H1 (cell line): ENCODE measurements at regions not wholly inside any gene's neighbourhood (a gene's known extent, or its start where the extent isn't known, plus 50 kb on each side); places are given as distances from the start of the nearest gene placed in this dataset.

Source experiments
- CTCF ChIA-PET: fragments of 300-600 bp; sonication (Branson Sonifier 250); formaldehyde crosslinking; loops from one replicate; lab custom pipeline; 2021; ENCODE audit not compliant: partially characterized antibody; lab: Charles Lee
- POLR2A ChIA-PET: fragments of 300-600 bp; sonication (Branson Sonifier 250); formaldehyde crosslinking; loops from one replicate; lab custom pipeline; 2021; ENCODE audit warnings: inconsistent platforms; ENCODE audit not compliant: partially characterized antibody; lab: Charles Lee
- DNase-seq, 2 experiments: peaks; one replicate each; pipeline versions ENCODE4 v3.0.0 to v3.0.0-alpha.2; 2010 to 2022; ENCODE audit warnings: low spot score in 2 of 2, low read depth in 1 of 2, mixed read lengths in 1 of 2
- FAIRE-seq: peaks from 2 replicates; lab custom pipeline; 2011; peaks lifted over from hg19 to GRCh38; lab: Jason Lieb, UNC
- H2AFZ ChIP-seq: 2 replicates; pipeline ENCODE4 v1.8.1; 2012; ENCODE audit warnings: low read length, inconsistent platforms
- H2AK5ac ChIP-seq: 2 replicates; pipeline ENCODE4 v1.6.1; 2013; ENCODE audit warnings: low read depth, low read length
- H2BK120ac ChIP-seq: replicated peaks from 2 replicates; pipeline ENCODE3; 2013; ENCODE audit warnings: low read depth, low read length, inconsistent platforms
- H2BK12ac ChIP-seq: 2 replicates; pipeline ENCODE4 v1.6.1; 2013; ENCODE audit warnings: low read depth, low read length
- H2BK15ac ChIP-seq: 2 replicates; pipeline ENCODE4 v1.6.1; 2013; ENCODE audit warnings: low read length
- H2BK20ac ChIP-seq: 2 replicates; pipeline ENCODE4 v1.6.1; 2013; ENCODE audit warnings: low read length
- H2BK5ac ChIP-seq: 2 replicates; pipeline ENCODE4 v1.6.1; 2013; ENCODE audit warnings: low read depth, low read length
- H3K14ac ChIP-seq: 2 replicates; pipeline ENCODE4 v1.6.1; 2013; ENCODE audit warnings: inconsistent platforms; ENCODE audit not compliant: insufficient read length
- H3K18ac ChIP-seq: 2 replicates; pipeline ENCODE4 v1.6.1; 2013; ENCODE audit warnings: low read length; ENCODE audit errors: extremely low read depth
- H3K23ac ChIP-seq: 2 replicates; pipeline ENCODE4 v1.6.1; 2013; ENCODE audit warnings: inconsistent platforms; ENCODE audit not compliant: insufficient read length
- H3K23me2 ChIP-seq: 2 replicates; pipeline ENCODE4 v1.6.1; 2013; ENCODE audit warnings: low read depth, low read length
- H3K27ac ChIP-seq: 2 replicates; pipeline ENCODE4 v1.6.1; 2011; ENCODE audit warnings: low read depth, low read length, inconsistent platforms
- H3K27me3 ChIP-seq, 4 experiments: replicated peaks in 1 of 4; 1 replicate in 1 of 4; 2 replicates in 3 of 4; pipeline versions ENCODE4 v1.6.1 to v1.8.1; 2011 to 2013; ENCODE audit warnings: low read length in 3 of 4, mild to moderate bottlenecking in 3 of 4, inconsistent platforms in 2 of 4, mixed read lengths in 2 of 4, moderate library complexity in 1 of 4; ENCODE audit not compliant: control insufficient read depth in 3 of 4, insufficient read depth in 3 of 4; ENCODE audit errors: extremely low read depth in 1 of 4
- H3K36me3 ChIP-seq, 4 experiments: 2 replicates each; pipeline versions ENCODE4 v1.6.1 to v1.8.1; 2011 to 2013; ENCODE audit warnings: mild to moderate bottlenecking in 4 of 4, low read length in 3 of 4, moderate library complexity in 2 of 4, control low read depth in 1 of 4, inconsistent platforms in 1 of 4; ENCODE audit not compliant: insufficient read depth in 4 of 4, control insufficient read depth in 2 of 4
- H3K4ac ChIP-seq: replicated peaks from 2 replicates; pipeline ENCODE3; 2013; ENCODE audit warnings: low read length, low read depth, mixed read lengths, inconsistent platforms; ENCODE audit not compliant: insufficient read length
- H3K4me1 ChIP-seq, 4 experiments: replicated peaks in 1 of 4; 1 replicate in 1 of 4; 2 replicates in 3 of 4; pipeline versions ENCODE4 v1.6.1 to v1.8.1; 2011 to 2013; ENCODE audit warnings: low read length in 3 of 4, inconsistent platforms in 2 of 4, mixed read lengths in 1 of 4; ENCODE audit not compliant: insufficient read depth in 4 of 4, control insufficient read depth in 3 of 4
- H3K4me2 ChIP-seq, 2 experiments: 2 replicates each; pipeline versions ENCODE4 v1.6.1 to v1.8.1; 2011 to 2013; ENCODE audit warnings: low read depth in 2 of 2, low read length in 2 of 2, control low read depth in 1 of 2, inconsistent platforms in 1 of 2, mild to moderate bottlenecking in 1 of 2; ENCODE audit not compliant: insufficient read depth in 1 of 2
- H3K4me3 ChIP-seq, 4 experiments: fragments of 200-600, 300-600 bp in 1 of 4; sonication (generic), shearing (Covaris generic), sonication (Bioruptor Twin) in 1 of 4; 2 replicates each; pipeline versions ENCODE4 v1.5.1 to v1.8.1; 2011 to 2016; ENCODE audit warnings: low read length in 4 of 4, low read depth in 3 of 4, control low read depth in 2 of 4, inconsistent platforms in 2 of 4, mild to moderate bottlenecking in 2 of 4, mixed read lengths in 1 of 4, moderate library complexity in 1 of 4; ENCODE audit not compliant: insufficient read depth in 2 of 4; ENCODE audit errors: extremely low read depth in 1 of 4
- H3K56ac ChIP-seq: replicated peaks from 2 replicates; pipeline ENCODE3; 2013; ENCODE audit warnings: low read depth, mild to moderate bottlenecking, mixed read lengths, low read length, inconsistent platforms; ENCODE audit not compliant: insufficient read length
- H3K79me1 ChIP-seq: 2 replicates; pipeline ENCODE4 v1.6.1; 2013; ENCODE audit warnings: low read depth, low read length, control low read depth
- H3K79me2 ChIP-seq, 2 experiments: 2 replicates each; pipeline versions ENCODE4 v1.6.1 to v1.8.1; 2012 to 2013; ENCODE audit warnings: low read length in 2 of 2, mild to moderate bottlenecking in 2 of 2, inconsistent platforms in 1 of 2; ENCODE audit not compliant: insufficient read depth in 2 of 2, control insufficient read depth in 1 of 2
- H3K9ac ChIP-seq, 4 experiments: replicated peaks in 1 of 4; 1 replicate in 1 of 4; 2 replicates in 3 of 4; pipeline versions ENCODE4 v1.6.1 to v1.8.1; 2011 to 2013; ENCODE audit warnings: low read depth in 3 of 4, low read length in 3 of 4, control low read depth in 2 of 4, mild to moderate bottlenecking in 2 of 4, moderate library complexity in 2 of 4, inconsistent platforms in 1 of 4; ENCODE audit errors: extremely low read depth in 1 of 4
- H3K9me3 ChIP-seq, 2 experiments: 2 replicates each; pipeline versions ENCODE4 v1.6.1 to v1.8.1; 2012 to 2013; ENCODE audit warnings: mild to moderate bottlenecking in 2 of 2, moderate library complexity in 2 of 2, control low read depth in 1 of 2, inconsistent platforms in 1 of 2, low read depth in 1 of 2, low read length in 1 of 2, mixed read lengths in 1 of 2; ENCODE audit not compliant: insufficient read depth in 2 of 2
- H4K20me1 ChIP-seq, 2 experiments: replicated peaks in 1 of 2; 2 replicates each; pipeline versions ENCODE3 to v1.8.1; 2011 to 2013; ENCODE audit warnings: inconsistent platforms in 2 of 2, low read length in 2 of 2, mild to moderate bottlenecking in 1 of 2; ENCODE audit not compliant: insufficient read depth in 2 of 2, control insufficient read depth in 1 of 2
- H4K5ac ChIP-seq: 2 replicates; pipeline ENCODE4 v1.6.1; 2013; ENCODE audit warnings: low read length, low read depth, mixed read lengths, inconsistent platforms; ENCODE audit not compliant: insufficient read length
- H4K8ac ChIP-seq: 2 replicates; pipeline ENCODE4 v1.8.0; 2013; ENCODE audit warnings: mild to moderate bottlenecking, moderate library complexity, low read length, inconsistent platforms; ENCODE audit not compliant: insufficient read depth; ENCODE audit errors: extremely low read depth
- H4K91ac ChIP-seq: replicated peaks from 2 replicates; pipeline ENCODE3; 2013; ENCODE audit warnings: low read length, mixed read lengths, inconsistent platforms; ENCODE audit not compliant: insufficient read length
- E2F6 ChIP-seq: IDR thresholded peaks from 2 replicates; pipeline ENCODE4 v1.6.1; 2012; ENCODE audit warnings: inconsistent platforms
- WGBS, 2 experiments: shearing (Covaris generic) in 1 of 2; methylation state at CpG; one replicate each; pipeline versions ENCODE4 v1.1.6 to v1.1.7; 2013 to 2015; ENCODE audit warnings: low lambda C conversion rate in 2 of 2, mixed read lengths in 2 of 2, inconsistent platforms in 1 of 2, low coverage in 1 of 2, missing lambda C conversion rate in 1 of 2; ENCODE audit not compliant: insufficient replicate concordance in 2 of 2, insufficient coverage in 1 of 2, insufficient read length in 1 of 2; ENCODE audit errors: extremely low coverage in 1 of 2, missing lambda C conversion rate in 1 of 2; 5-methylcytosine and 5-hydroxymethylcytosine counted together

GRCh38 chr1:103259982-103260381 lies 151.7 kb upstream of the COL11A1 start:
- FAIRE-seq, result no peak
- no peak overlapping the region for H3K23ac ChIP-seq
- no peak overlapping the region for H4K5ac ChIP-seq
- H3K23me2 ChIP-seq, result no peaks in the 10 kb centered on the region
- H4K8ac ChIP-seq, result no peak overlapping the region
- no peak overlapping the region for H3K4ac ChIP-seq
- H3K4me3 ChIP-seq, result no peak overlapping the region
- POLR2A ChIA-PET, result no interaction called here
- H2AK5ac ChIP-seq, result no peak overlapping the region
- no peak overlapping the region for H2BK15ac ChIP-seq
- no peak overlapping the region for H2BK120ac ChIP-seq
- H2BK5ac ChIP-seq, result no peak overlapping the region
- no peak overlapping the region for H2BK20ac ChIP-seq
- no peak overlapping the region for H3K14ac ChIP-seq
- no peak overlapping the region for H3K56ac ChIP-seq
- no peak overlapping the region for H3K18ac ChIP-seq
- H3K4me1 ChIP-seq, result no peaks in the 10 kb centered on the region
- 100% methylated on average over 2 of the region's 2 CpGs; no CpG with 5 or more reads in 1 of the 2 experiments for WGBS, 2 experiments
- no peaks in the 10 kb centered on the region for H3K27me3 ChIP-seq
- no peak overlapping the region for H3K4me2 ChIP-seq
- no peak overlapping the region for H4K91ac ChIP-seq
- H2BK12ac ChIP-seq, result no peak overlapping the region
- no peaks in the 10 kb centered on the region for H3K79me2 ChIP-seq
- no peak overlapping the region for H3K9ac ChIP-seq
- H3K79me1 ChIP-seq, result no peaks in the 10 kb centered on the region
- no peaks in the 10 kb centered on the region for H3K9me3 ChIP-seq
- CTCF ChIA-PET, result no interaction called here
- H2AFZ ChIP-seq, result no peak overlapping the region
- no peak for DNase-seq
- H3K36me3 ChIP-seq, result no peaks in the 10 kb centered on the region
- no peak overlapping the region for H3K27ac ChIP-seq
- H4K20me1 ChIP-seq, result no peaks in the 10 kb centered on the region
- no peak for TF ChIP-seq E2F6
